PC-9 (cell line): ENCODE measurements at regions not wholly inside any gene's neighbourhood (a gene's known extent, or its start where the extent isn't known, plus 50 kb on each side); places are given as distances from the start of the nearest gene placed in this dataset.

Source experiments
- CTCF ChIP-seq: fragments of 200-600 bp; sonication (generic); conservative IDR thresholded peaks from 2 replicates; pipeline ENCODE4 v1.6.1; 2017; ENCODE audit warnings: mixed run types, antibody characterized with exemption, mild to moderate bottlenecking, moderate library complexity
- EZH2 ChIP-seq: fragments of 200-600 bp; sonication (generic); IDR thresholded peaks from 2 replicates; pipeline ENCODE4 v1.8.0; 2017; ENCODE audit warnings: antibody characterized with exemption, low read depth

- TF ChIP-seq CTCF (no peak), EZH2 (no peak)
These were observed 384.2 kb downstream of the TLL1 start for GRCh38 chr4:166257276-166257675.
